Umbilical cord (tissue), 1 donor: ENCODE measurements at regions not wholly inside any gene's neighbourhood (a gene's known extent, or its start where the extent isn't known, plus 50 kb on each side); places are given as distances from the start of the nearest gene placed in this dataset.
"Not testable (repeated sequence)": the region's sequence is repeated elsewhere in the genome, so short reads cannot be mapped to it uniquely, and the experiment has no call there.

Experiments used
- DNase-seq: peaks from one replicate; pipeline ENCODE4 v3.0.0-alpha.2; 2015; ENCODE audit warnings: low spot score

- no peak for DNase-seq
Measured at GRCh38 chr10:35813219-35813618, 171.1 kb upstream of the FZD8 start.

- no peak for DNase-seq
Measured at GRCh38 chr10:35808344-35808743, 166.2 kb upstream of the FZD8 start.

- DNase-seq, result no peak
Measured at GRCh38 chr10:35803046-35803445, 160.9 kb upstream of the FZD8 start.

GRCh38 chr10:35797187-35797586 lies 155.1 kb upstream of the FZD8 start:
- DNase-seq, result no peak

GRCh38 chr10:35795131-35795824 lies 153.2 kb upstream of the FZD8 start:
- DNase-seq, result no peak

- no peak for DNase-seq
Measured at GRCh38 chr10:35794703-35795102, 152.6 kb upstream of the FZD8 start.

GRCh38 chr10:35792291-35792690 lies 150.2 kb upstream of the FZD8 start:
- DNase-seq, result no peak

- DNase-seq, result no peak
Measured at GRCh38 chr10:35789996-35790395, 147.9 kb upstream of the FZD8 start.

- no peak for DNase-seq
Measured at GRCh38 chr10:35784751-35785150, 142.7 kb upstream of the FZD8 start.

- peak; percentile 18 for DNase-seq
Measured at GRCh38 chr10:35783305-35783838, 141.3 kb upstream of the FZD8 start.

GRCh38 chr10:35781643-35782035 lies 139.5 kb upstream of the FZD8 start:
- no peak for DNase-seq

- DNase-seq, result no peak
Measured at GRCh38 chr10:35780970-35781642, 139.0 kb upstream of the FZD8 start.

- DNase-seq, result no peak
Measured at GRCh38 chr10:35778306-35778705, 136.2 kb upstream of the FZD8 start.

GRCh38 chr10:35776557-35776956 lies 134.5 kb upstream of the FZD8 start:
- DNase-seq, result not testable (repeated sequence)

GRCh38 chr10:35774109-35774508 lies 132.0 kb upstream of the FZD8 start:
- DNase-seq, result no peak

- no peak for DNase-seq
Measured at GRCh38 chr10:35770817-35771355, 128.8 kb upstream of the FZD8 start.

GRCh38 chr10:35769795-35770194 lies 127.7 kb upstream of the FZD8 start:
- no peak for DNase-seq

- DNase-seq, result no peak
Measured at GRCh38 chr10:35768731-35769130, 126.6 kb upstream of the FZD8 start.

GRCh38 chr10:35768011-35768410 lies 125.9 kb upstream of the FZD8 start:
- no peak for DNase-seq

- DNase-seq, result no peak
Measured at GRCh38 chr10:35765996-35766395, 123.9 kb upstream of the FZD8 start.

GRCh38 chr10:35765066-35765527 lies 123.0 kb upstream of the FZD8 start:
- DNase-seq, result no peak

GRCh38 chr10:35762311-35763030 lies 120.4 kb upstream of the FZD8 start:
- DNase-seq, result no peak
